Uterus (tissue), 3 donors: ENCODE measurements at regions not wholly inside any gene's neighbourhood (a gene's known extent, or its start where the extent isn't known, plus 50 kb on each side); places are given as distances from the start of the nearest gene placed in this dataset.

Experiments used
- DNase-seq, 2 donors: peaks; one replicate each; pipeline ENCODE4 v3.0.0-alpha.2; 2019 to 2020
- H3K27ac ChIP-seq, 2 donors: fragments of 200-600 bp; sonication (generic); 1 replicate in 1 of 2; 2 replicates in 1 of 2; pipeline ENCODE4 v1.5.1; 2016 to 2018
- H3K27me3 ChIP-seq, 2 donors: fragments of 200-600 bp; sonication (generic); one replicate each; pipeline ENCODE4 v1.5.1; 2018 to 2019; ENCODE audit warnings: control low read depth in 1 of 2
- H3K36me3 ChIP-seq, 2 donors: fragments of 200-600 bp; sonication (generic); one replicate each; pipeline ENCODE4 v1.5.1; 2019; ENCODE audit warnings: control low read depth in 1 of 2
- H3K4me1 ChIP-seq, 2 donors: fragments of 200-600 bp; sonication (generic); one replicate each; pipeline ENCODE4 v1.5.1; 2018 to 2019; ENCODE audit warnings: control low read depth in 1 of 2
- H3K4me3 ChIP-seq, 2 donors: fragments of 200-600 bp; sonication (generic); 1 replicate in 1 of 2; 2 replicates in 1 of 2; pipeline ENCODE4 v1.5.1; 2018 to 2019; ENCODE audit warnings: mild to moderate bottlenecking in 1 of 2
- H3K9me3 ChIP-seq, 2 donors: fragments of 200-600 bp; sonication (generic); one replicate each; pipeline ENCODE4 v1.5.1; 2019; ENCODE audit warnings: control low read depth in 1 of 2
- CTCF ChIP-seq, 4 experiments: fragments of 200-600 bp in 2 of 4; fragments of 450-650 bp in 2 of 4; sonication (generic) in 2 of 4; IDR thresholded peaks; one replicate each; pipeline ENCODE4 v1.5.1; 2016 to 2019; ENCODE audit warnings: antibody characterized with exemption in 4 of 4, mild to moderate bottlenecking in 2 of 4, moderate library complexity in 1 of 4
- POLR2A ChIP-seq, 2 donors: fragments of 450-650 bp; IDR thresholded peaks; one replicate each; pipeline ENCODE4 v1.6.1; 2016; ENCODE audit warnings: antibody characterized with exemption in 2 of 2, mild to moderate bottlenecking in 1 of 2, moderate library complexity in 1 of 2
- intact Hi-C: fragments of 100-400 bp; cut with DNase I; formaldehyde crosslinking; loops from one replicate; pipeline ENCODE4 v1.15.1; 2023; ENCODE audit warnings: low total_unique reads
- donor health status: DM: yes; HTN: yes; CAD: no.

GRCh38 chr3:8156138-8156537, 345.5 kb upstream of the LMCD1 start:
- Histone ChIP-seq H3K36me3 (no peaks in the 10 kb centered on the region), H3K27me3 (no peaks in the 10 kb centered on the region), H3K4me3 (no peak overlapping the region), H3K9me3 (no peaks in the 10 kb centered on the region), H3K4me1 (no peaks in the 10 kb centered on the region), H3K27ac (no peak overlapping the region)
- TF ChIP-seq CTCF (IDR thresholded peaks at IDR 0.05), result no peak
- intact Hi-C loops, result no loop called here
- no peak for DNase-seq

- Histone ChIP-seq H3K27me3 (no peaks in the 10 kb centered on the region), H3K36me3 (no peaks in the 10 kb centered on the region), H3K27ac (no peak overlapping the region), H3K9me3 (no peaks in the 10 kb centered on the region), H3K4me3 (no peak overlapping the region), H3K4me1 (no peaks in the 10 kb centered on the region)
- intact Hi-C loops, result no loop called here
- no peak for DNase-seq
- TF ChIP-seq POLR2A (IDR thresholded peaks at IDR 0.05) (no peak), CTCF (IDR thresholded peaks at IDR 0.05) (no peak)
These were observed 344.8 kb upstream of the LMCD1 start for GRCh38 chr3:8156831-8157230.

- no peaks in the 10 kb centered on the region for H3K9me3 ChIP-seq
- H3K27ac ChIP-seq, result no peak overlapping the region
- no peaks in the 10 kb centered on the region for H3K27me3 ChIP-seq
- TF ChIP-seq POLR2A (IDR thresholded peaks at IDR 0.05), result no peak
- intact Hi-C loops, result no loop called here
- H3K36me3 ChIP-seq, result no peaks in the 10 kb centered on the region
- H3K4me3 ChIP-seq, result no peak overlapping the region
- DNase-seq, result no peak
- H3K4me1 ChIP-seq, result no peaks in the 10 kb centered on the region
These were observed 344.0 kb upstream of the LMCD1 start for GRCh38 chr3:8157640-8158039.

GRCh38 chr3:8164145-8164544, 337.5 kb upstream of the LMCD1 start:
- Histone ChIP-seq H3K4me3 (no peak overlapping the region), H3K36me3 (no peaks in the 10 kb centered on the region), H3K9me3 (no peaks in the 10 kb centered on the region), H3K27me3 (no peaks in the 10 kb centered on the region), H3K27ac (no peak overlapping the region), H3K4me1 (no peaks in the 10 kb centered on the region)
- TF ChIP-seq POLR2A (IDR thresholded peaks at IDR 0.05) (no peak), CTCF (IDR thresholded peaks at IDR 0.05) (no peak)
- no peak for DNase-seq
- intact Hi-C loops, result no loop called here

- Histone ChIP-seq H3K27ac (no peak overlapping the region), H3K4me3 (no peak overlapping the region), H3K27me3 (no peaks in the 10 kb centered on the region), H3K9me3 (no peaks in the 10 kb centered on the region), H3K4me1 (no peaks in the 10 kb centered on the region), H3K36me3 (no peaks in the 10 kb centered on the region)
- DNase-seq, result no peak
- TF ChIP-seq CTCF (IDR thresholded peaks at IDR 0.05) (no peak), POLR2A (IDR thresholded peaks at IDR 0.05) (no peak)
- intact Hi-C loops, result no loop called here
These were observed 335.6 kb upstream of the LMCD1 start for GRCh38 chr3:8166014-8166413.

- intact Hi-C loops, result no loop called here
- TF ChIP-seq CTCF (IDR thresholded peaks at IDR 0.05) (no peak), POLR2A (IDR thresholded peaks at IDR 0.05) (no peak)
- no peak for DNase-seq
- H3K9me3 ChIP-seq, result no peaks in the 10 kb centered on the region
- H3K4me3 ChIP-seq, result no peak overlapping the region
- no peaks in the 10 kb centered on the region for H3K36me3 ChIP-seq
- H3K27me3 ChIP-seq, result no peaks in the 10 kb centered on the region
- H3K27ac ChIP-seq, result no peak overlapping the region
- no peaks in the 10 kb centered on the region for H3K4me1 ChIP-seq
These were observed 330.6 kb upstream of the LMCD1 start for GRCh38 chr3:8170971-8171508.
